Mesothelial cell of epicardium (in vitro differentiated cells): ENCODE measurements at regions not wholly inside any gene's neighbourhood (a gene's known extent, or its start where the extent isn't known, plus 50 kb on each side); places are given as distances from the start of the nearest gene placed in this dataset.

Experiments used
- DNase-seq, 2 experiments: peaks; one replicate each; pipeline ENCODE4 v3.0.0; 2021; ENCODE audit warnings: low spot score in 2 of 2; ENCODE audit not compliant: unreplicated experiment in 2 of 2
- H3K27ac Mint-ChIP-seq: 2 replicates; pipeline ENCODE4 v1.8.0; 2021; ENCODE audit warnings: mixed read lengths
- H3K27me3 Mint-ChIP-seq: 2 replicates; pipeline ENCODE4 v1.8.0; 2021; ENCODE audit warnings: low read depth, mixed read lengths
- H3K36me3 Mint-ChIP-seq: 2 replicates; pipeline ENCODE4 v1.8.0; 2021; ENCODE audit warnings: mixed read lengths
- H3K4me1 Mint-ChIP-seq: 2 replicates; pipeline ENCODE4 v1.8.0; 2021; ENCODE audit warnings: mixed read lengths
- H3K4me3 Mint-ChIP-seq: 2 replicates; pipeline ENCODE4 v1.8.0; 2021; ENCODE audit warnings: mild to moderate bottlenecking, moderate library complexity, mixed read lengths
- H3K9me3 Mint-ChIP-seq: 2 replicates; pipeline ENCODE4 v1.8.0; 2021; ENCODE audit warnings: mixed read lengths
- CTCF ChIP-seq: fragments of 200-600 bp; sonication (generic); IDR thresholded peaks from one replicate; pipeline ENCODE4 v1.5.0; 2021; ENCODE audit warnings: antibody characterized with exemption; ENCODE audit not compliant: unreplicated experiment

- TF ChIP-seq CTCF, result no peak
- H3K4me3 Mint-ChIP-seq, result no peak overlapping the region
- no peak overlapping the region for H3K27ac Mint-ChIP-seq
- no peaks in the 10 kb centered on the region for H3K4me1 Mint-ChIP-seq
- H3K9me3 Mint-ChIP-seq, result peaks cover 4% of the 10 kb centered on the region
- no peak for DNase-seq
- peaks cover 3% of the 10 kb centered on the region for H3K36me3 Mint-ChIP-seq
- peaks cover 7% of the 10 kb centered on the region for H3K27me3 Mint-ChIP-seq
These were observed 52.6 kb upstream of the LRAT start for GRCh38 chr4:154691229-154691628.

- peaks cover 4% of the 10 kb centered on the region for H3K9me3 Mint-ChIP-seq
- H3K27me3 Mint-ChIP-seq, result peaks cover 18% of the 10 kb centered on the region
- H3K4me3 Mint-ChIP-seq, result no peak overlapping the region
- H3K27ac Mint-ChIP-seq, result no peak overlapping the region
- peaks cover 3% of the 10 kb centered on the region for H3K36me3 Mint-ChIP-seq
- no peak for DNase-seq
- H3K4me1 Mint-ChIP-seq, result no peaks in the 10 kb centered on the region
- no peak for TF ChIP-seq CTCF
These were observed 51.4 kb upstream of the LRAT start for GRCh38 chr4:154692304-154692818.
